Mammary epithelial cell (primary cell): ENCODE measurements at regions not wholly inside any gene's neighbourhood (a gene's known extent, or its start where the extent isn't known, plus 50 kb on each side); places are given as distances from the start of the nearest gene placed in this dataset.

Experiments
- EZH2 ChIP-seq: IDR thresholded peaks from 2 replicates; pipeline ENCODE4 v1.6.1; 2012; ENCODE audit warnings: low read length, inconsistent platforms, borderline replicate concordance
- TF ChIP-seq, protein P1 (sequence below), 2 donors: IDR thresholded peaks in 1 of 2; conservative IDR thresholded peaks in 1 of 2; 2 replicates each; pipeline ENCODE4 v1.5.1; 2011 to 2012; ENCODE audit warnings: inconsistent platforms in 2 of 2, low read length in 2 of 2, mild to moderate bottlenecking in 2 of 2, control low read depth in 1 of 2, low read depth in 1 of 2; ENCODE audit not compliant: insufficient read depth in 1 of 2; ENCODE audit errors: extremely low read depth in 1 of 2

- TF ChIP-seq, protein P1, sequence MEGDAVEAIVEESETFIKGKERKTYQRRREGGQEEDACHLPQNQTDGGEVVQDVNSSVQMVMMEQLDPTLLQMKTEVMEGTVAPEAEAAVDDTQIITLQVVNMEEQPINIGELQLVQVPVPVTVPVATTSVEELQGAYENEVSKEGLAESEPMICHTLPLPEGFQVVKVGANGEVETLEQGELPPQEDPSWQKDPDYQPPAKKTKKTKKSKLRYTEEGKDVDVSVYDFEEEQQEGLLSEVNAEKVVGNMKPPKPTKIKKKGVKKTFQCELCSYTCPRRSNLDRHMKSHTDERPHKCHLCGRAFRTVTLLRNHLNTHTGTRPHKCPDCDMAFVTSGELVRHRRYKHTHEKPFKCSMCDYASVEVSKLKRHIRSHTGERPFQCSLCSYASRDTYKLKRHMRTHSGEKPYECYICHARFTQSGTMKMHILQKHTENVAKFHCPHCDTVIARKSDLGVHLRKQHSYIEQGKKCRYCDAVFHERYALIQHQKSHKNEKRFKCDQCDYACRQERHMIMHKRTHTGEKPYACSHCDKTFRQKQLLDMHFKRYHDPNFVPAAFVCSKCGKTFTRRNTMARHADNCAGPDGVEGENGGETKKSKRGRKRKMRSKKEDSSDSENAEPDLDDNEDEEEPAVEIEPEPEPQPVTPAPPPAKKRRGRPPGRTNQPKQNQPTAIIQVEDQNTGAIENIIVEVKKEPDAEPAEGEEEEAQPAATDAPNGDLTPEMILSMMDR (conservative IDR thresholded peaks at IDR 0.05 in 1 of 2, IDR thresholded peaks at IDR 0.05 in 1 of 2; ENCODE audit: extremely low read depth in 1 of 2, insufficient read depth in 1 of 2, low read depth in 1 of 2, low read length in 2 of 2): no peak
- no peak for TF ChIP-seq EZH2
Observed at GRCh38 chr20:24210356-24210755, 221.8 kb upstream of the GGTLC1 start.
